ENCODE measurements at regions not wholly inside any gene's neighbourhood (a gene's known extent, or its start where the extent isn't known, plus 50 kb on each side); places are given as distances from the start of the nearest gene placed in this dataset.

DNA sequence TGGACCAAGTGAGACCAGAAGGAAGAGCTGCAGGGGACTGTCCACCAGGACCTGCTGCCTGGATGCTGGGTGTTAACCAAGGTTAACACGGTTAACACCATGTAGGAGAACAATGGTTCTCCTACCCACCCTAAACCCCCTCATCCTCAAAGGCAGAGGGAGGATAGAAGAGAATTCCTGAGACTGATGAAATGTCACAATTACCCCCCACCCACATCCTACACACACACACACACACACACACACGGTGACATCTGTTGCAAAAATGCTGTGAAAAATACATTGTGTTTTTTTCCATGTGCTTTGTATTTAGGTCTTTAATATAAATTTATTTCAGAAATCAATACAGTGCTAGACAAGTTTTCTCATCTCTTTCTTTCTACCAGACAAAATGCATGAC, 113.9 kb upstream of the HES1 start:
- 89 to 91% methylated on average over 2 of the region's 2 CpGs for WGBS, 2 donors
- TF ChIP-seq POLR2A (IDR thresholded peaks at IDR 0.05), result no peak
- TF ChIP-seq, protein P1, sequence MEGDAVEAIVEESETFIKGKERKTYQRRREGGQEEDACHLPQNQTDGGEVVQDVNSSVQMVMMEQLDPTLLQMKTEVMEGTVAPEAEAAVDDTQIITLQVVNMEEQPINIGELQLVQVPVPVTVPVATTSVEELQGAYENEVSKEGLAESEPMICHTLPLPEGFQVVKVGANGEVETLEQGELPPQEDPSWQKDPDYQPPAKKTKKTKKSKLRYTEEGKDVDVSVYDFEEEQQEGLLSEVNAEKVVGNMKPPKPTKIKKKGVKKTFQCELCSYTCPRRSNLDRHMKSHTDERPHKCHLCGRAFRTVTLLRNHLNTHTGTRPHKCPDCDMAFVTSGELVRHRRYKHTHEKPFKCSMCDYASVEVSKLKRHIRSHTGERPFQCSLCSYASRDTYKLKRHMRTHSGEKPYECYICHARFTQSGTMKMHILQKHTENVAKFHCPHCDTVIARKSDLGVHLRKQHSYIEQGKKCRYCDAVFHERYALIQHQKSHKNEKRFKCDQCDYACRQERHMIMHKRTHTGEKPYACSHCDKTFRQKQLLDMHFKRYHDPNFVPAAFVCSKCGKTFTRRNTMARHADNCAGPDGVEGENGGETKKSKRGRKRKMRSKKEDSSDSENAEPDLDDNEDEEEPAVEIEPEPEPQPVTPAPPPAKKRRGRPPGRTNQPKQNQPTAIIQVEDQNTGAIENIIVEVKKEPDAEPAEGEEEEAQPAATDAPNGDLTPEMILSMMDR (IDR thresholded peaks at IDR 0.05), result no peak
- intact Hi-C loops (cut with DNase I; ENCODE audit: low total_unique reads), result no loop called here
- DNase-seq (ENCODE audit: low spot score in 2 of 2), result no peak
- H3K4me3 ChIP-seq (ENCODE audit: low read depth, poor library complexity, severe bottlenecking), result no peak overlapping the region

DNA sequence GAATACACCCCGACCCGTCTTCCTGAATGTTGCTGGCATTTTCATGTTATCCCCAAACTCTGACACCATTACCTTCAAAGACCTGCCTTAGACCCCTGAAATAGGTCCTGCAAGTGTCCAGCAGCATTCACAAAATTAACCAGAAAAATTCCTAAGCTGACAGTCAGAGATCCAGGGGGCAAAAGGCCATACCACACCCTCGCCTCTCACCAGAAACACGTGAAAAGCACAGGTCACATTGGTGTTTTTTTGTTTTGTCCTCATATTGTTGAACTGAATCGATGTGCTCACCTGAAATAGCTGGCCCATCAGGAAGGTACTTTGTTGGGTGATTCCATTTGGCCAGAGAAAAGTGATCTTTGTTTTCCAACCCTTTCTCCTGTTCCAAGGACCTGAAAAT, 113.1 kb upstream of the HES1 start:
- TF ChIP-seq, protein P1 (IDR thresholded peaks at IDR 0.05), result no peak
- TF ChIP-seq POLR2A (IDR thresholded peaks at IDR 0.05), result no peak
- DNase-seq (ENCODE audit: low spot score in 2 of 2), result no peak
- intact Hi-C loops (cut with DNase I; ENCODE audit: low total_unique reads), result no loop called here
- no peak overlapping the region for H3K4me3 ChIP-seq (ENCODE audit: low read depth, poor library complexity, severe bottlenecking)
- WGBS, 2 donors, result 85 to 90% methylated on average over 5 of the region's 5 CpGs

DNA sequence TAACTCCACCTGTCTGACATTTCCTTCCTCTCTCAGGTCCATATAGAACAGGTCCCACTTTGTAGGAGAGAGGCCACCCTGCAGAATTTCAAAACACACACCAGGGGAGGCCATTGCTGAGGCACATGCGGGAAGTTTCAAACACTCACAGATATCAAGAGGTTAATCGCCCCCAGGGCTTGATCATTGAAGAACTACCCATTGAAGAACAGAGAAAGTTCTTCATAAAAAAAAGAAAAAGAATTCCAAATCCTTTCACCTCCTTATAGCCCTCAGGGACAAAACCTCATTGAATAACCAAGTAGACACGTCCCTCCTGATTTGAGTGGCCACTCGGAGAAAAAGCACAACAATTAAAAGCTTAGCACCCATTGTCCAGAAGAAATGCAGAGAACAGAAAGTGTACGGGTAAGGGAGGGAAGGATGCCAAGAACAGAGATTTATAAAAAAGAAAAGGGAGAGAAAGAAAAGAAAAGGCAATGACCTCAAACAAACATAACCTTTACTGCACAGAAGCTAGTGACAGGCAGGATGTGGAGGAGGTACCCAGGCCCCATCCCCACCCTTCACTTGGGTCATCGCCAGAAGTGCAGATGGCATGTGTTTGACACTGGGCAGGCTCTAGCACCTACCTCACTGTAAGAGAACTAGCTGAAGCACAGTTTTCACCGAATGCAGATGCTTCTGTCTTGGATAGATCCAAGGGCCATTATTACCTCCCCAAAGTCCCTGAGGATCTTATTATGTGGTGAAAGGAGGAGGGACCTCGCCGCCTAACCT, 112.3 kb upstream of the HES1 start:
- TF ChIP-seq, protein P1 (IDR thresholded peaks at IDR 0.05), result no peak
- TF ChIP-seq POLR2A (IDR thresholded peaks at IDR 0.05), result no peak
- H3K4me3 ChIP-seq (ENCODE audit: low read depth, poor library complexity, severe bottlenecking), result no peak overlapping the region
- 72% methylated on average over 9 of the region's 9 CpGs for WGBS, 2 donors
- intact Hi-C loops (cut with DNase I; ENCODE audit: low total_unique reads), result no loop called here
- no peak for DNase-seq (ENCODE audit: low spot score in 2 of 2)

DNA sequence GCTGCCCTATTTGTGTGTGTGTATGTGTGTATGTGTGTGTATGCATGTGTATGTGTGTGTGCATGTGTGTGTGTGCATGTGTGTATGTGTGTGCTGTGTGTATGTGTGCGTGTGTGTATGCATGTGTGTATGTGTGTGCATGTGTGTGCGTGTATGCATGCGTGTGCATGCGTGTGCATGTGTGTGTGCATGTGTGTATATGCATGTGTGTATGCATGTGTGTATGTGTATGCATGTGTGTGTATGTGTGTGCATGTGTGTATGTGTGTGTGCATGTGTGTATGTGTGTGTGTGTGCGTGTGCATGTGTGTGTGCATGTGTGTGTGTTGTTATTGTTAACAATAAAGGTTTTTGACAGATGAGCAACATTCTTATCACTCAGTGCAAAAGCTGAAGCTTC, 110.8 kb upstream of the HES1 start:
- intact Hi-C loops (cut with DNase I; ENCODE audit: low total_unique reads), result no loop called here
- TF ChIP-seq, protein P1 (IDR thresholded peaks at IDR 0.05), result no peak
- TF ChIP-seq POLR2A (IDR thresholded peaks at IDR 0.05), result no peak
- no peak for DNase-seq (ENCODE audit: low spot score in 2 of 2)
- H3K4me3 ChIP-seq (ENCODE audit: low read depth, poor library complexity, severe bottlenecking), result no peak overlapping the region
- WGBS, 2 donors, result 85 to 96% methylated on average over 5 of the region's 5 CpGs

DNA sequence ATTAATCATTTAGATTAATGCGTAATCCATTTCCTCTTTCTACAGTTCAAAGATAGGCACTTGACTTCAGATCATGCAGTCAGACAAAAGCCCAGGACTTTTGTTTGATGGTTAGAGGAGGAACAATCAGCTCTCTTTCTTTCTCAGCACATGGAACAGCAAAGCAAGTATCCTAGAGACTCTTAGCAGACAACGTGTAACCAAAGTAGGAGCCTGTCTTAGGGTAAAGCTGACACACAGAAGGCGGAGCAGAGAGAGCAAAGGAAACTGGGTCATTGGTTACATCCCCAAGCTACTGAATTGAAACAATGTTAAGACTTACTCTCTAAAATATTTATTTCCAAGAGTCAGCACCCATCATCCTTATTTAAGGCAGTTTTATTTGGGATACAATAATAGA, 110.0 kb upstream of the HES1 start:
- intact Hi-C loops (cut with DNase I; ENCODE audit: low total_unique reads), result no loop called here
- TF ChIP-seq POLR2A (IDR thresholded peaks at IDR 0.05), result no peak
- TF ChIP-seq, protein P1 (IDR thresholded peaks at IDR 0.05), result no peak
- 81 to 84% methylated on average over 3 of the region's 3 CpGs for WGBS, 2 donors
- no peak overlapping the region for H3K4me3 ChIP-seq (ENCODE audit: low read depth, poor library complexity, severe bottlenecking)
- no peak for DNase-seq (ENCODE audit: low spot score in 2 of 2)

Data from lower leg skin (tissue), 4 donors.